SIG-M5 (cell line): ENCODE measurements at regions not wholly inside any gene's neighbourhood (a gene's known extent, or its start where the extent isn't known, plus 50 kb on each side); places are given as distances from the start of the nearest gene placed in this dataset.

ENCODE experiments used
- DNase-seq: peaks from one replicate; lab custom pipeline; 2025; lab: John Stamatoyannopoulos, UW

GRCh38 chr3:194738254-194739093 lies 52.8 kb downstream of the FAM43A start:
- no peak for DNase-seq

- no peak for DNase-seq
These were observed 54.0 kb downstream of the FAM43A start for GRCh38 chr3:194739498-194740284.

- no peak for DNase-seq
These were observed 55.3 kb downstream of the FAM43A start for GRCh38 chr3:194740859-194741491.

GRCh38 chr3:194741916-194742315 lies 56.2 kb downstream of the FAM43A start:
- DNase-seq, result no peak

- no peak for DNase-seq
These were observed 59.1 kb downstream of the FAM43A start for GRCh38 chr3:194744826-194745225.

GRCh38 chr3:194745422-194746184 lies 59.9 kb downstream of the FAM43A start:
- DNase-seq, result no peak

- DNase-seq, result no peak
These were observed 62.5 kb downstream of the FAM43A start for GRCh38 chr3:194748225-194748624.

- DNase-seq, result no peak
These were observed 64.2 kb downstream of the FAM43A start for GRCh38 chr3:194749631-194750490.

- DNase-seq, result no peak
These were observed 64.8 kb downstream of the FAM43A start for GRCh38 chr3:194750491-194750828.

GRCh38 chr3:194755671-194756459 lies 70.2 kb downstream of the FAM43A start:
- DNase-seq, result no peak

- DNase-seq, result no peak
These were observed 70.7 kb downstream of the FAM43A start for GRCh38 chr3:194756460-194756779.

GRCh38 chr3:194756791-194757325 lies 71.2 kb downstream of the FAM43A start:
- no peak for DNase-seq

GRCh38 chr3:194757647-194758061 lies 72.0 kb downstream of the FAM43A start:
- no peak for DNase-seq

- no peak for DNase-seq
These were observed 73.0 kb downstream of the FAM43A start for GRCh38 chr3:194758716-194759115.

GRCh38 chr3:194760494-194761137 lies 74.9 kb downstream of the FAM43A start:
- DNase-seq, result no peak

- DNase-seq, result no peak
These were observed 75.7 kb downstream of the FAM43A start for GRCh38 chr3:194761384-194761783.

- peak; percentile 50 for DNase-seq
These were observed 81.2 kb downstream of the FAM43A start for GRCh38 chr3:194766845-194767244.

GRCh38 chr3:194767446-194768207 lies 81.9 kb downstream of the FAM43A start:
- no peak for DNase-seq

- DNase-seq, result no peak
These were observed 82.9 kb downstream of the FAM43A start for GRCh38 chr3:194768586-194768985.
